HepG2 (cell line): ENCODE measurements at regions not wholly inside any gene's neighbourhood (a gene's known extent, or its start where the extent isn't known, plus 50 kb on each side); places are given as distances from the start of the nearest gene placed in this dataset.
"Not testable (repeated sequence)": the region's sequence is repeated elsewhere in the genome, so short reads cannot be mapped to it uniquely, and the experiment has no call there.

ENCODE experiments used
- ATAC-seq: fragments of 200-7000 bp; cut with Tn5 transposase; 3 replicates; pipeline ENCODE4 v1.9.1; 2020; ENCODE audit warnings: mild to moderate bottlenecking, moderate library complexity
- BruUV-seq: library from RNA; stranded (reverse); fragments of 400-500 nt; replicated peaks from 2 replicates; lab custom pipeline; 2021; lab: Mats Ljungman, UMichigan
- CTCF ChIA-PET: fragments of 300-600 bp; formaldehyde crosslinking; extraction: SDS; loops from one replicate; lab custom pipeline; 2021; ENCODE audit warnings: low total read pairs, inconsistent platforms, low intra/inter-chr PET ratio; lab: Yijun Ruan, JAX
- POLR2A ChIA-PET: fragments of 350-600 bp; sonication (Branson Sonifier 250); formaldehyde crosslinking; loops from one replicate; lab custom pipeline; 2020; ENCODE audit warnings: antibody characterized with exemption, inconsistent platforms; lab: Yijun Ruan, JAX
- DNase-seq: peaks from one replicate; pipeline ENCODE4 v3.0.0-alpha.2; 2015; ENCODE audit warnings: low spot score
- FAIRE-seq: peaks from 3 replicates; lab custom pipeline; 2011; peaks lifted over from hg19 to GRCh38; lab: Jason Lieb, UNC
- H2AFZ ChIP-seq: one replicate; pipeline ENCODE4 v1.6.1; 2011; ENCODE audit warnings: low read length, inconsistent platforms
- H3K27ac ChIP-seq: fragments of 300-600 bp; 3 replicates; pipeline ENCODE4 v1.8.0; 2011; ENCODE audit warnings: mixed run types, mild to moderate bottlenecking, mixed read lengths, low read length, inconsistent platforms; ENCODE audit not compliant: insufficient read depth; ENCODE audit errors: extremely low read length
- H3K27me3 ChIP-seq, 2 experiments: fragments of 200-600 bp in 1 of 2; 2 replicates in 1 of 2; 3 replicates in 1 of 2; pipeline versions ENCODE4 v1.6.0 to v1.8.0; 2011; ENCODE audit warnings: low read length in 2 of 2, mild to moderate bottlenecking in 2 of 2, moderate library complexity in 2 of 2, inconsistent platforms in 1 of 2; ENCODE audit not compliant: insufficient read depth in 2 of 2, control insufficient read depth in 1 of 2
- H3K36me3 ChIP-seq, 2 experiments: fragments of 200-600 bp in 1 of 2; replicated peaks in 1 of 2; 2 replicates in 1 of 2; 3 replicates in 1 of 2; pipeline versions ENCODE4 v1.5.1 to v1.8.0; 2011; ENCODE audit warnings: low read length in 2 of 2, inconsistent platforms in 1 of 2; ENCODE audit not compliant: insufficient read depth in 2 of 2, control insufficient read depth in 1 of 2
- H3K4me1 ChIP-seq: 2 replicates; pipeline ENCODE4 v1.5.1; 2012; ENCODE audit warnings: low read length, inconsistent platforms; ENCODE audit not compliant: insufficient read depth
- H3K4me2 ChIP-seq: 2 replicates; pipeline ENCODE4 v1.6.0; 2011; ENCODE audit warnings: low read depth, low read length, inconsistent platforms
- H3K4me3 ChIP-seq, 3 experiments: fragments of 200-600 bp in 1 of 3; sonication (generic), shearing (Covaris generic) in 1 of 3; replicated peaks in 1 of 3; 2 replicates each; pipeline ENCODE4 v1.5.1; 2011 to 2016; ENCODE audit warnings: low read length in 3 of 3, inconsistent platforms in 2 of 3, low read depth in 2 of 3, mild to moderate bottlenecking in 2 of 3, control low read depth in 1 of 3, mixed read lengths in 1 of 3; ENCODE audit not compliant: insufficient read depth in 1 of 3
- H3K79me2 ChIP-seq: one replicate; pipeline ENCODE4 v1.6.1; 2011; ENCODE audit warnings: low read length, inconsistent platforms; ENCODE audit not compliant: insufficient read depth
- H3K9ac ChIP-seq: 2 replicates; pipeline ENCODE4 v1.6.0; 2011; ENCODE audit warnings: mild to moderate bottlenecking, low read depth, low read length, inconsistent platforms; ENCODE audit not compliant: insufficient read depth
- H3K9me3 ChIP-seq: 2 replicates; pipeline ENCODE4 v1.5.1; 2012; ENCODE audit warnings: mild to moderate bottlenecking, low read length
- H4K20me1 ChIP-seq: 2 replicates; pipeline ENCODE4 v1.6.0; 2011; ENCODE audit warnings: inconsistent platforms, mild to moderate bottlenecking, low read length, moderate library complexity; ENCODE audit not compliant: insufficient read depth
- CREB1 ChIP-seq, 2 experiments: fragments of 450-650 bp in 1 of 2; IDR thresholded peaks; 2 replicates each; pipeline ENCODE4 v1.6.1; 2016 to 2017; ENCODE audit warnings: control low read depth in 1 of 2, mild to moderate bottlenecking in 1 of 2, missing compliant biosample characterization in 1 of 2, missing genetic modification characterization in 1 of 2
- FOSL2 ChIP-seq: sonication (generic); formaldehyde crosslinking; IDR thresholded peaks from 2 replicates; pipeline ENCODE4 v1.4.0; 2020; ENCODE audit warnings: missing genetic modification reagents
- KLF15 ChIP-seq: sonication (generic); formaldehyde crosslinking; IDR thresholded peaks from 2 replicates; pipeline ENCODE4 v1.8.1; 2023; ENCODE audit warnings: borderline replicate concordance, mild to moderate bottlenecking, inconsistent platforms, missing genetic modification reagents, mixed read lengths
- ZBTB21 ChIP-seq: sonication (generic); formaldehyde crosslinking; IDR thresholded peaks from 2 replicates; pipeline ENCODE4 v1.4.0; 2020; ENCODE audit warnings: missing genetic modification reagents
- WGBS: methylation state at CpG from one replicate; pipeline ENCODE4 v1.1.6; 2017; ENCODE audit warnings: low lambda C conversion rate; 5-methylcytosine and 5-hydroxymethylcytosine counted together
- in situ Hi-C: cut with HindIII; loops from 2 replicates; pipeline ENCODE4 v1.10.0; 2017; ENCODE audit warnings: low pct_unique_long_range_greater_than_20kb; ENCODE audit not compliant: extremely low pct_ligation_motif_present
- intact Hi-C: fragments of 100-400 bp; cut with micrococcal nuclease; formaldehyde crosslinking; loops from one replicate; pipeline ENCODE4 v1.10.0; 2022; ENCODE audit not compliant: unreplicated experiment
- TF ChIP-seq, protein P1 (sequence below): sonication (generic); formaldehyde crosslinking; IDR thresholded peaks from 2 replicates; pipeline ENCODE4 v1.5.1; 2020; ENCODE audit warnings: missing genetic modification reagents, mild to moderate bottlenecking, borderline replicate concordance

DNA sequence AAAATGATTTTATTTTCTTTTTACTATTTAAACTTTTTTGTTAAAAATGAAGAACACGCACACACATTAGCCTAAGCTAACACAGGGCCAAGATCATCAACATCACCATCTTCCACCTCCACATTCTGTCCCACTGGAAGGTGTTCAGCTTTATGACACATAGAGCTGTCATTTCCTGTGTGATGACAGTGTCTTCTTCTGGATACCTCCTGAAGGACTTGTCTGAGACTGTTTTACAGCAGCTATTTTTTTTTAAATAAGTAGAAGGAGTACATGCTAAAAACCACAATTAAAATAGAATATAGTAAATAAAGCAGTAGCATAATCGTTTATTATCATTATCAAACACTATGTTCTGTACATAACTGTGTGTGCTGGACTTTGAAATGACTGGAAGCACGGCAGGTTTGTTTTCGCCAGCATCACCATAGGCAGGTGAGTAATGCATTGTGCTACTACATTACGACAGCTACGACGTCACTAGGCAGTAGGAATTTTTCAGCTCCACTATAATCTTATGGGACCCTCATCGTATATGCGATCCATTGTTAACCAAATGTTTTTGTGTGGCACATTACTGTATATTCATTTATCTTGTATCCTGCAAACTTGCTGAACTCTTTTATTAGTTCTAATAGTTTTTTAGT is 72.8 kb downstream of the KLF15 start:
- Histone ChIP-seq H3K79me2 (no peaks in the 10 kb centered on the region), H3K4me1 (peaks cover 11% of the 10 kb centered on the region; the same call in 1 of the 2 replicates), H3K9ac (no peak overlapping the region), H3K27ac (no peak overlapping the region), H3K4me3 (no peak overlapping the region), H3K36me3 (no peaks in the 10 kb centered on the region), H3K4me2 (no peak overlapping the region), H3K27me3 (peaks cover 0 to 6% of the 10 kb centered on the region in 2 experiments; a peak in 2 of 5 replicates), H3K9me3 (no peaks in the 10 kb centered on the region), H4K20me1 (no peaks in the 10 kb centered on the region), H2AFZ (no peak overlapping the region)
- FAIRE-seq (no peak), DNase-seq (no peak), ATAC-seq (no peak)
- intact Hi-C loops, result no loop called here
- 25% methylated on average over 9 of the region's 9 CpGs for WGBS
- POLR2A ChIA-PET, result no interaction called here
- CTCF ChIA-PET, result no interaction called here
- in situ Hi-C loops, result no loop called here
- no TSS peak for BruUV-seq
- peak; percentile 69 for TF ChIP-seq CREB1 (IDR thresholded peaks at IDR 0.05)
- TF ChIP-seq CREB1 (CRISPR knock-in tag; IDR thresholded peaks at IDR 0.05), result peak; percentile 55; the same call in 1 of the 2 replicates
- TF ChIP-seq ZBTB21, result peak; percentile 81; the same call in 1 of the 2 replicates
- 0 out of 2 replicates have a peak, but pooled peaks have one; percentile 28 for TF ChIP-seq FOSL2 (CRISPR knock-in tag)
- TF ChIP-seq KLF15 (CRISPR knock-in tag), result no peak
- TF ChIP-seq, protein P1, sequence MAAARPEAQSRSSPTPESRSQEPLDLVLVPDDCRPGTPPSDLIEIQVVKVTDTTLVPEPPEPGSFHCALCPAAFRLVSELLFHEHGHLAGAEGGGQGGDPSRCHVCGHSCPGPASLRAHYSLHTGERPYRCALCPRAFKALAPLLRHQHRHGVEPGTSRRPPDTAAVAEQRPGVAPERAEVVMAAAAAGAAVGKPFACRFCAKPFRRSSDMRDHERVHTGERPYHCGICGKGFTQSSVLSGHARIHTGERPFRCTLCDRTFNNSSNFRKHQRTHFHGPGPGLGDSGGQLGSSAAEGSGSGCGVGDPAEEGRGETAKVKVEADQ (CRISPR knock-in tag), result no peak

GRCh38 chr3:126283651-126284050 is 73.6 kb downstream of the KLF15 start:
- H3K27me3 ChIP-seq, H2AFZ ChIP-seq, intact Hi-C loops, FAIRE-seq, H3K9me3 ChIP-seq, H3K36me3 ChIP-seq, H4K20me1 ChIP-seq, H3K79me2 ChIP-seq, POLR2A ChIA-PET, DNase-seq, H3K4me2 ChIP-seq, BruUV-seq, CTCF ChIA-PET, in situ Hi-C loops, H3K4me3 ChIP-seq, H3K9ac ChIP-seq, H3K27ac ChIP-seq, ATAC-seq: not testable (repeated sequence)
- peaks cover 11% of the 10 kb centered on the region; the same call in 1 of the 2 replicates for H3K4me1 ChIP-seq
- 57% methylated on average over 2 of the region's 2 CpGs for WGBS
